ENCODE measurements at regions not wholly inside any gene's neighbourhood (a gene's known extent, or its start where the extent isn't known, plus 50 kb on each side); places are given as distances from the start of the nearest gene placed in this dataset.
A peak's percentile ranks its signal among the peaks of the same experiment; 100 is the strongest.

DNA sequence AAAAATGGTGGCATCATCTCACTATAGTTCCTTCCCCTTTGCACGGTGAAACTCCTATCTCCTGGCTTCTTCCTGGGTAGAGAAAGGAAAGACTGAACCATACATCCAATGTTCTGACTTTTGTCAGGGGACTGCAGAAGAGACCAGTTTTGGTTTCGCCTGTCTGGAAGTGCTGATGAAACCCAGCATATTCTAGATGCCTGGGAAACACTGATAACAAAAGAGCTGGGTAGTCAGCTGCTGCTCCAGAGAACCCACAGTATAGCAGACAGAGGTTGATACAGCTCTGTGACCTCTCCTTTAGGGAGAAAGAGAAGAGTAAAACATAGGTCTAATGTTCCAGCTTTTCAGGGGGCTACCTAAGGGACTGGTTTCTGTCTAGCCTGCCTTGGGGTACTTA is 695.3 kb downstream of the DIAPH3 start:
- DNase-seq, result no peak

DNA sequence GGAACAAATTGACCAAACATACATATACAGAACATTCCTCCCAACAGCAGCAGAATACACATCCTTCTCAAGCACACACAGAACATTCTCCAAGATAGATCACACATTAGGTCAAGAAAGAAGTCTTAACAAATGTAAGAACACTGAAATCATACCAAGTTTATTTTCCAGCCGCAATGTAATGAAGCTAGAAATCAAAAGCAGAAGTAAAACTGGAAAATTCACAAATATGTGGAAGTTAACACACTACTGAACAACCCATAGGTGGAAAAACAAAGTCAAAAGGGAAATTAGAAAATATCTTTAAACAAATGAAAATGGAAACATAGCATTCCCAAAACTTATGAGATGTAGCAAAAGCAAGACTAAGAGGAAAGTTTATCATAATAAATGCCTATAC is 692.6 kb downstream of the DIAPH3 start:
- no peak for DNase-seq

DNA sequence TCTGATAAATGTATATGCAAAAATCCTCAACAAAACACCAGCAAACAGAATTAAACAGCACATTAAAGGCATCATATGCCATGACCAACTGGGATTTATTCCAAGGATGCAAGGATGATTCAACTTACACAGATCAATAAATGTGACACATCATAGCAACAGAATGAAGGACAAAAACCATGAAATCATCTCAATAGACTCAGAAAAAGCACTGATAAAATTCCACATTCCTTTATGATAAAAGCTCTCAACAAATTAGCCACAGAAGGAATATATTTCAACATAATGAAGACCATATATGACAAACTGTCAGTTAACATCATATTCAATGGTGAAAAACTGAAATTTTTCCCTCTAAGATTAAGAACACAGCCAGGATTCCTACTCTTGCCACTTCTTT is 691.6 kb downstream of the DIAPH3 start:
- DNase-seq, result peak; percentile 74

DNA sequence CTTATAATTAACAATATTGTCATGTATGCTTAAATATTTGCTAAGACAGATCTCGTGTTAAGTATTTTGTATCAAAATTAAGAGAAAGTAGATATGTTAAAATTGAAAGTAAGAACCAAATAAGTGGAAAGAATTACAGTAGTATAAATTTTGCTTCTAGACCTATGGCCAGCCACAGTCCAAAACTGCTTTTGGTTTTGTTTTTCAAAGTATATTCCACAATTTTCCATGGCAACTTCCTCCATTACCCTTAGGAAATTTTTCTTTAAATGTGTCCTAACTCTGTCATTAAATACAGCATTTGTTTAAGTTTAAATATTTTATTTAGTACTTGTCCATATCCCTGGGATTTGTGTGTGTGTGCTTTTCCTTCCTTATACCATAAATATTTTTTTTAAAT is 689.0 kb downstream of the DIAPH3 start:
- DNase-seq, result no peak

DNA sequence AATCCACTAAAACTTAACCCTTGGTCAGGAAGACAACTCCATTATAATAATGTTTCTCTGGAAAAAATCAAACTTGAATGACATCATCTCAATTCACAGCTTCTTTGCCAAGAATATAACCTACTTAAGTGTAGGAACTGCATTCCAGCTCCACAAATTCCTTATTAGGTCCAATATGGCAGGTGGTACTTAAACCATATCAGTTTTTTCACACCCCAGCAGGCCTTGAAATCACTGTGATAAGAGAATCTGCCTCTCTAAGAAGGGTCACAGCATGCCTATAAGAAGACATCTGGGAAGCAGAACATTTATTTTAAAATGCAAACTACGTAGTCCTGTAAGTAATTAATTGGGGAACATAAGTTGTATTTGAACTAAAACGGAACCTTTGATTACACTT is 687.8 kb downstream of the DIAPH3 start:
- DNase-seq, result no peak

DNA sequence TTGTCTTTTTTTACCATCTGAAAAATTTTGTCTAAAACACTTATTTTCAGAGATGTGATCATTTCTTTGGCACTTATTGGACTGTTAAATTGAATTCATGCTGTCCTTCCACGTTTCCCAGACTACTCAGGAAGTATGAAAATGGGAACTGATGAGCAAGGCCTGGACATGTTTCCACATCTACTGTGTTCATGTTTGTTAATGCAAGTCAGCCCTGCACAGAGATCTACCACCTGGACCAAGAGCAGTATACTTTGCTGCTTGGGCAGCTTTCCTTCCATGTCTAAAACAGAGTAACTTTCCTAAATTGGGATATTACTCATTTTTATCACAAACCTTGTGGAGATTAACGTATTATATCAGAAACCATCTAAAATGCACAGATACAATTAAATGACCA is 687.4 kb downstream of the DIAPH3 start:
- DNase-seq, result no peak

DNA sequence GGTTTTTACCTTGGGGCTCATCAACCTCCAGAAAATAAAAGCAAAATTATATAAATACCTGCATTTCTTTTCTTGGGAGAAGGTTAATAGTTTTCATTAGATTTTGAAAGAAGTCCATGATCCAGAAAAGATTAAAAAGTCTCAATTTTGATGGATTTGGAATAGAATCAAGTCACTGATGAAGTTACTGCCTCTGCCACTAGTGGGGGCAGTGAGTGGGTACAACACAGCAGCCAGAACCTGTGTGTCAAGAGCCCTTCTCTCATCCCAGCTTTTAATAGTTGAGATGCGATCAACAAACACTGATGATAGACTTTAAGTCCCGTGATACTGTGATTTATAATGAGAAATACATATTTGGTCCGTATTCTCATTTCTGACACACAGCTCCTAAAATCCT is 686.7 kb downstream of the DIAPH3 start:
- DNase-seq, result no peak

DNA sequence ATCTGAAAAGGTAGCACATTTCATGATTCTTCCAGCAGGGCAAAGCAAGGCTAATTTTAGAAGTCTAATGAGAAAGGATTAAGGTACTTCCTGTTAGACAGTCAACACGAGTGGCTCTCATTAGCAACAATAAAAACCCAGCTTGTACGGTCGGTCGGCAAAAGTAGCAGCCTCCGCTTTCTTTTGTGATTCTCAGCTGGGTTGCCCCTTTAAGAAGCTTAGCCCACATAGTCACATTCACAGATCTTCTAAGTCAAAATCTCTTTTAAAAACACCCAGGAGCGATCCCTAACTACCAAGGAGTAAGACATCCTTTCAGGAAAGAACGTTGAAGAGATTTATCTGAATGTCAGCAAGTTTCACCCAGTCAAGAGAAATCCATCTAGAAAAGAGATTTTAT is 684.8 kb downstream of the DIAPH3 start:
- DNase-seq, result no peak

DNA sequence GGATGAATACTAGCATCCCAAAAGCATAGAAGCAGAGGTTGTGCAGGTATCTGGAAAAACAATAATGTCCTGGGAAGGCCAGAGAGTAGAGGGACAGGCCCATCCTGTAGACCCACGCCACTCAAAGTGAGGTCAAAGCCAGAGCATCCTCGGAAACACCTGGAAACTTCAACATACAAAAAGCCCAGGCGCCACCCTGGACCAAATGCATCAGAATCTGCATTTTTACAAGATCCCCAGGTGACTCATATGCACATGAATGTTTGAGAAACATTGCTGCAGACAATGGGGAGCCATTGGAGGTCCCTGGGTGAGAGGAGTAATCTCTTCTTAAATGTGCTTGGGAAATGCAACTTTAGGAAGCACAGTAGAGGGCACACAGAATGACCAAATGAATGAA is 684.1 kb downstream of the DIAPH3 start:
- no peak for DNase-seq

DNA sequence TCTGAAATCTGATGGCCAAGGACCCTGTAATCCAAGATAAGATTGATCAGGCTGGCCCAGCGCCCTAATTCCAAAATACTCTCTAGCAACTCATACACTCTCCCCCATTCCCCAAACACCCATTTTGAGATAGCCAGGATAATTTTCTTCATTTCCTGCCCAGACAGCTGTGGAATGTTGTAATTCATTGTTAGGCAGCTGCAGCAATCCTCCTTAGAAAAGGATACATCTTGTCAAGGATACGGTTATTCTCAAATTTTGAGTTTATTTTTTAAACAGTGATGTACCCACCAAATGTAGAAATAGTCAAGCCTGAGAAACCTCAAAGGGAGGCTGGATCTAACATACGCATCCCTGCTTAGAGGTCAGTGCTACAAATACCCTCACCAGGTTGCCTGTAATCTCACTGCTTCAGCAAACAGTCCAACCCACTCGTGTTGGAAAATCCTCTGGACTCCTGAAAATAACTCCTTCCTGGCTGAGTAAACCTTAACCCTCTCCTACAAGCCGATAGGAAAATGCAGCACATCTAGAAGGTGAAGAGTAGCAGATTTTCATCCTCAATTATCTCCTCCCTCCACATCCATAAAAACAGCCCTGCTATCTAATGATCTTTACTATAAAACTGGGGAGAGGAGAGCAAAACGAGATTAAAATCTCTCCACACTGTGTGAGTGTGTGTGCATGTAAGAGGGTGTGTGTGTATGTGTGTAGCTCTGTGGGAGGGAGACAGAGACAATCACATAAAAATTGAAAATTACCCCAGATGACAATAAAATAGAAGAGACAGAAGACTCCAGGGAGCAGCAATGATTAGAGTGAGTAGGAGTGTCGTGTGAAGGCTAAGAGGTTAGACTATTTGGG is 683.1 kb downstream of the DIAPH3 start:
- no peak for DNase-seq

DNA sequence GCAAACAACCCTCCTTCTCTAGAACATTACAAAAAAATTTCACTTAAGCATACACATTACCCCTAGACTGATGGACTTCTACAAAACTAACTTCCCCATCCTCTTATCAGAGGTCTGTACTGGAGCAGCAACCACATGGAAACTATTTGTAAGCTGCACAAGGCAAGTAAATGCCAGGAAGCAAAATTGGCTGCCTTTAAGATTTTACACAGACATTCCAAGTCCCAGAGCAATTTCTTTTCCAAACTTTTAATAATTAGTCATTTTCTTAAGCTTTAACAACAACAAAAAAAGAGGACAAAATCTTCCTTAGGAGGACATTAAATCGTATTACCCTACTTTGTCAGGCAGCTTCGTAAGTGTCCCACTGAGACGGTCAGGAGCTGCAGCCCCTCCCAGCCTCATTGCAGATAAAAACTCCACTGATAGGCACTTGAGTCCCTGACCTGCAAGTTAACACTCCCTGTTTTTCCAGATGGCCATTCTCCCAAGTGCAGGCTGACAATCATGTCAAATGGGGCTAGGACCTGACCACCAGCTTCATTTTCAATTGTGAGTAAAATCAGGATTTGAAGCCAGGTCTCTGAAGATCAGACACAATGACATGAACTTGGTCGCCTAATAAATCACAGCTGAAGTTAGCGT is 680.1 kb downstream of the DIAPH3 start:
- no peak for DNase-seq

DNA sequence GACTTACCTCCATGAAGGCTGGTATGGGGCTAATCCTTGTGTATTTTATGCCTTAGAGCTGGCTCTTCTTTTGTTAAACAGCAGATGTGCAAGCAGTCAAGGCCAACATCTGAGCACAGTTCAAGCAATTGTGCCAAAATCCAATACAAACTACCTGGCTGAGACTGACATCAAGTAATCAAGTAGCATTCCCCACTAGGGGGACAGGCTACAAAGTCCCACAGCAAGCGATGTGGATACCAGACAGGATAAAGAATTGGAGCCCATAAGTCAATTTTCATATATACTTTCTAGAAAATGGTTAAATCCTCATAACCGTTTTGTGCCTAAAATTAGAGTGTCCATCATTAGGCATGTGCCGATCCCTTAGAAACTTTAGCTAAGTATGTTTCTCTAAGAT is 675.8 kb downstream of the DIAPH3 start:
- DNase-seq, result no peak

DNA sequence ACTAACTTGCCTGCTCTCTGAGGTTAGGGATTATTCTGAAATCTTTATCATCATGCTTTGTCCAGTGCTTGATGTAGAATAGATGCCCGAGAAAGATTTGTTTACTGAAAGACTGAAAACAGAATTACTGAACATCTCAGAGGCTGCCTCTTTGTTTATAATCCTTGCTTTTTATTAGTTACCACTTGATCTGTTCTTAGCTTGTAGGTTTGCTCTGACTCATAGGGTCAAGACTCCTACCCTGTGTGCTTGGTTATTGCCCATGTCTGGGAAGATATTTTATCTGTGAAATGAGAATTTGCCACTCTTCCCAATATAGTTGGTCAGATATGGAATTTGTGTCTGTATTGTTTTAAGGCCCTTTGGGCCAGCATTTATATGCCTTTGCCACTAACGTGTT is 675.3 kb downstream of the DIAPH3 start:
- DNase-seq, result no peak

DNA sequence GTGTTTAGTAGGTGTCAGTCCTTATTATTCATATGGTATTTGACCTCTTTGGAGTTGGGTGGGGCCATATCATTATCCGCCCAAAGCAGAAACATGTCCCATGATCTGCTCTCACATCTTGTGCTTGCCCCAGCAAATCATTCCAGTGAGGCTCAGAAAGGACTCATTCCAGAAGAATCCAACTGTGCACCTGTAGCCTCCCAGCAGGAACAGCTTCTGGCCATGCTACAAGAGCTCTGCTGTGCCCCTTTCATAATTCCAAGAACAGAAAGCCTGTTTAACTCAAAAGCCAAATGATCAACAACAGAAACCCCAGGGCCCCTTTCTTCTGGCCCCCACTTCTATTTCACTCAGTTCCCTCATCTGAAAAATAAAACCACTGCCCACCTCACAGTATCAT is 673.1 kb downstream of the DIAPH3 start:
- no peak for DNase-seq

DNA sequence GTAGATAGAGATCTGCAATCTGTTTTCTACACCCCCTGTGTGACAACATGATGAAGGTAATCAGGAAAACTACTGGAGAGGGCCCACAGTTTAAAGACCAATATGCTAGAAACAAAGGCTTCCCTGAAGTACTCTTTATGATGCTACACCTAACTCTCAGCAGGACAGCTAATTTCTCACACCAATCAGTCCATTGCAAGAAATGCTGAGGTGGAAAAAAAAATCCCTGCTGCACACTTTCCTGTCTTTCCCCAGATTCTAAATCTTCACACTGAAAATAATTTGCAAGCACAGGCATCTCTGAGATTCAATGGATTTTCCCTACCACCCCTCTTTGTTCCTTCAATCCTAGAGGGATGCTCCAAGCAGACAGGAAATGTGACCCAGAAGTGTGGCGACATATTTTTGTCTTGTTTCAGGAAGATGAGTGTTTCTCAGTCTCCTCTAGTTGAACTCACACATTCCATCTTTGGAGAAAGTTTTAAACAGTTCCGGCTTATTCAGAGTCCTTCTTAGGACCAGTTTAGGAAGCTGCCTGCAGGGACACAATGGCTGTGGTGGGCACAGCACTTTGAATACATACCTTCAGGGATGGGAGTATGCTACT is 671.6 kb downstream of the DIAPH3 start:
- DNase-seq, result peak; percentile 43

DNA sequence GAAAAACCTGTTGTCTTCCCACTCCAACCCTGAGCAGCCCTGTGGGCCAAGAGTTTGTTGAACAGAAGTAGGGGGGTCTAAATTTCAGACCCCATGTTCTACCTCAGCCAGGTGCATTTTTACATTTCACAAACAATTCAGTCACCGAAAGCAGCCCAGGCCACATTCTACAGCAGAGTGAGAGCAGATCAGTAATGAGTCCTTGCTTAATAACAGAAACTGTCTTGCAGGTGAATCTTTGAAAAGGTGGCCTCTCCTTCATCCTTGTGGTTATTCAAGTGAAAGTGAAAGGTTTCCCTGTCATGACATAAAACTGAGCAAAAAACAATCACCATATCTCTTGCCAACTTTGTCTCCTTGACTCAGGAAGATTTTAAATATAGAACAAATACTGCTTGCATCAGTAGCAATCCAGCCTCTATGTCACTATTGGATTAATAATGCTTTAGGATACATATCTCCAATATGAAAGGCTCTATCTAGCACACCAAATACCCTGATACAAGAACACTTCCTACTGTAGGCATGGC is 670.2 kb downstream of the DIAPH3 start:
- DNase-seq, result no peak

DNA sequence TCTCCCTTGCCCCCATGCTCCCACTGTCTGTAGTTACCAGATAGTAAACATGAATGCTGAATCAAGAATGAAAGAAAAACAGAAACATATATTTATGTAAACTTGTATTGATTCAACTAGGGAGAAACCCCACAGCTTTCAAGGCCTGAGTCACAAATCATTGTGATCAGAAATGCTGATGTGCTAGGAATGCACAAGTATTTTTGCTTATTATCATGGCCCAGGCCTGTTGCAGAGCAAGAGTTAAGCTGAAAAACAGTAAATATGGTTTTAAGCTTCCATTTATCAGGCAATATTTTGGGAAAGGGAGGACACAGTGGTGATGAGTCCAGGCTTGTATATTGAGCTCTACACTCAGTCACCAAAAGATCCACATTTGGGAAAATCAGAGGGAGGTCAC is 669.6 kb downstream of the DIAPH3 start:
- DNase-seq, result no peak

DNA sequence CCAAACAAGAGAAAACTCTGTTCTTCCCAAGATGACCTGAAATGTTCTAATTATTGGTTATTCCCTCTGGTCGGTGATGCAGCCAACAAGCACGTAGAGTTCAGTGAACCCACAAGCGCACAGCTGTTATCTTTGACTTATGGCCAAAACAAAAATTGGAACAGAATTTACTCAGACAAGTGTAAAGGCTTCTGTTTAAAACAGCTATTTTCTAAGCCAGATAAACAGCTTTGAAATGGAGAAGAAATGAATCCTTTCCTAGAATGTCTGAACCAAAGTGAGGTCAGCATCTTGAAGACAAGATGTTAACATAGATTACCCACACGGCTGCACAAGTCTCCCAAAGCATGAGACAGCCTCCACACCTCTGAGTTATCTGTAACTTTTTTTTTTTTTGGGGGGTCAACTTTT is 669.2 kb downstream of the DIAPH3 start:
- DNase-seq, result peak; percentile 51

DNA sequence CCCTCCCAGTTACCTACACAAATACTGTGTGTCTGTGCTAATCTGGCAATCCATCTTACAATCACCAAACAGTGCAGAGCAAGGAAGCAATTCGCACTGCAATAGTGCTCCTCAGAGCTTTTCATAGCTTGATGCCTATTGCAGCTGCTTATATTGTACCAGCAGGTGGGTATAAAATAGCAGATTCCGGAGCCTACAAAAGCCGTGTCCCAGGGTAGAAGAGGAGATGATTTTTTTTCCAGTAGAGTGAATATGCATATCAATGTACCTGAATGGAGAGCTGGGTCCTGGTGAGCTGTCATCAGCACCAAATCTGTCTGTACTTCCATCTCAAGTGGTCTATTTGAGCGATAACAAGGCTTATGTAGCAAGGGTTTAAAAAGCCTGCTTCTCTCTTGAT is 668.4 kb downstream of the DIAPH3 start:
- no peak for DNase-seq

DNA sequence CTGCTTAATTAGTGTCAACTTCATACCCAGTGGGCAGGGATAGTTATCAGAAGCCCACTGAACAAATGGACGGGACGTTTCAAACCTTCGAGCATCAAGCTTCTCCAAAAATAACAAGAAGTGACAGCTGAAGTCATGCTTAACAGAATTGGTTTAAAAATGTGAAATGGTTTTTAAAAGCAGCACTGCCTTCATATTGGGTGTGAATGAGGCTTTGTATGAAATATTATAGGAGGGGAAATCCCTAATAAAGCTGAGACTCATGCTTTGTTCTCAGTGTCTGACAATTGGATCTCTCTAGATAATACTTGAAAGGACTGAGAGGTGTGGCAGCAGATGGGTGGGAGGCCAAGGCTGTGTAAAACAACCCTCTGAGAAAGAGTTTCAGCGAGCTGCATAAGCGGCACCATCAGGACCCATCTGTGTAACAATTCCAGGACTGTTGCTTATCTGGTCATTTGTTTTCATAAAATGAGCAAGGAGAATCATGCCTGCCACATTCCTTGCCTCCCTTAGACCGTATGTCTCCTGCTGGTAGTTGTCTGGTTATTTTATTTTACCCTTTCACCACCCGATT is 667.7 kb downstream of the DIAPH3 start:
- DNase-seq, result no peak

DNA sequence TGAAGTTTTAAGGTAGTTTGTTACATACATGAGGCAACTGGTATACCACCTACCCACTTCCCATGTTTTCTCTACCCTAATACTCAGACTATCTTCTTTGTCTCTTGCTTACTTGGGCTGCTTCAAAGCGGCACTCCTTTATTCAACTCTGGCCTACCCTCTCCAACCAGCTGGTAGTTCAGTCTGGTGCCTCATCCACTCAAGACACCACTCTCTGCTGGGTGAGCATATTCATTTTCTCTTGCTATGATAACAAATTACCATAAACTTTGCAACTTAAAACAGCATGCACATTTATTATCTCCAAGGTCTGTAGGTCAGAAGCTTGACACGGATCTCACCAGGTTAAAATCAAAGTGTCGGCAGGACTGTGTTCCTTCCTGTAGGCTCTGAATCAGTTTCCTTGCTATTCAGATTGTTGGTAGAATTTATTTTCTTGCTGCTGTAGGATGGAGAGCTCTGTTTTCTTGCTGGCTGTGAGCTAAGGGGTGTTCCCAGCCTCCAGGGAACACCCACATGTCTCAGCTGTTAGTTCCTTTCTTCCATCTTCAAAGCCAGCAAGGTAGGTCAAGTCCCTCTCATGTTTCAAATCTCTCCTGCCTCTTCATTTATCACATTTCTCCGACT is 666.0 kb downstream of the DIAPH3 start:
- no peak for DNase-seq

DNA sequence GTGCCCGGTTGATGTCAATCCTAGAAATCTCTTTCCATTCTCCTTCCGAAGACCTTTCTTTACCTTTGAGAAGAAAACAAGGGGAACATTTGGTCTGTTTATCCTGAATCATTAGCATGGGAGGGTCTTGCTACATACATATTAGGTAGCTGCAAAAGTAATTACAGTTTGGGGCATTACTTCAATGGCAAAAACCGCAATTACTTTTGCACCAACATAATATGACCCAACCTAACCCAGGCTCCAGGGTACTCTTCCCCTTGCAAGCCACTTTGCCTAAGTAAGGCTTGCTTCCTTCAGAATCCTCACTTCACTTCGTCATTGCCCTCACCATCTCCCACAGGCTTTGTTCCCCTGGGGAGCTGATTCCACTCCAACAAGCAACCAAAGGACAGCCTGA is 662.7 kb downstream of the DIAPH3 start:
- no peak for DNase-seq

DNA sequence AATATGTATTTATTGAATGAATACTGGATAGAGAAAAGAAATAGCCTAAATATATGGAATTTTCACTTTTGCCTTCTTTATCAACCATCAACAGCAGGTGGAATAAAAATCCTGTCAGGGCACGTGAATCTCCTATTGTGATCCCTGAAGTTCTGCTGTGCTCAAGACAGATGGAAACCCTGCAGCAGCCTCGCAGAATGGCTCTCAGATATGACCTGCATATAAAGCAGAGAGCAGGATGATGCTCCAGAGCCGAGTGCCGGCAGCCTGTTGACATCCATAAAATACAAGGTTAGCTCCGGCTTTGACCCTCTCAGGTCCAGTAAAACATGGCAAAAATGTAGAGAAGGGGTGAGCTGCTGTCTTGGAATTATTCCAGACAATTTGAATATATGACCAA is 659.3 kb downstream of the DIAPH3 start:
- DNase-seq, result no peak
